Epithelial cell of esophagus (primary cell): ENCODE measurements at regions not wholly inside any gene's neighbourhood (a gene's known extent, or its start where the extent isn't known, plus 50 kb on each side); places are given as distances from the start of the nearest gene placed in this dataset.

Source experiments
- DNase-seq: peaks from one replicate; pipeline ENCODE4 v3.0.0; 2010; ENCODE audit warnings: low read depth
- H3K4me3 ChIP-seq: 2 replicates; pipeline ENCODE4 v1.5.1; 2011; ENCODE audit warnings: mild to moderate bottlenecking, low read length, control low read depth
- TF ChIP-seq, protein P1 (sequence below): IDR thresholded peaks from 2 replicates; pipeline ENCODE4 v1.5.1; 2011; ENCODE audit warnings: low read depth, mild to moderate bottlenecking, low read length, control low read depth, inconsistent platforms; ENCODE audit not compliant: insufficient read depth; ENCODE audit errors: missing control alignments

DNA sequence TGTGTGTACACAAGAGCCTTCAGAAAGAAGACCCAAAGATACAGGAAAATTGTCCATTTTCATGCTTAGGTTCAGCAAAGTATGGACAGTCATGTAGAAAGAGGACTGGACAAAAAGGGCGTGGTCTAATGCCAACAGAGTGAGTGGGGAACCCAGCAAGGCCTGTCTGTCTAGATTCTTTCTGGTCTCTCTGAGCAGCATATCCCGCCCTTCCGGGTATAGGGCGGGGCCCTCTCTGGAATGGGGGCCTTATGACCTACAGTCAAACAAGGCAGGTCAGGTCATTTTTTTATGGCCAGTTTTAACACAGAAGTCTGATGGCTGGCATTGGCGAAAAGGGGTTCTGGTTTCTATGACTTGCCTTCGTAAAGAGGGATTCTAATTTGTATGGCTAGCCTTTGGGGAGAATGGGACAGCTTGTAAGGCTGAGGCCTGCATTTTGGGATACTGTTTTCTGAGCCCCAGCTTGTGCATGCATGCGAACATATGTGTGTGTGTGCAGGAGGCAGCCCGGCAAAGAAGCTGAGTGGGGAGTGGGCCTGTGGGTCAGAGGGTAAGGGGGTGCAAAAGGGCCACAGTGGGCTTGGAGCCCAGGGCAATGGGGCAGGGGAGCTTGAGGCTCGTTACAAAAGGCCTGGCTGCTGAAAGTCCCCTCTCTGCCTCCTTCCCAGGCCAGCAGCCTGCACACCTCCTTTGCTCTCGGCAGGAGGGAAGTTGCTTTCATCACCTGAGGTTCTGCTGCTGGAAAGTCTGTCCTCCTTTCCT is 130.5 kb upstream of the B3GAT1 start:
- peak; percentile 32 for DNase-seq
- no peak overlapping the region for H3K4me3 ChIP-seq
- TF ChIP-seq, protein P1, sequence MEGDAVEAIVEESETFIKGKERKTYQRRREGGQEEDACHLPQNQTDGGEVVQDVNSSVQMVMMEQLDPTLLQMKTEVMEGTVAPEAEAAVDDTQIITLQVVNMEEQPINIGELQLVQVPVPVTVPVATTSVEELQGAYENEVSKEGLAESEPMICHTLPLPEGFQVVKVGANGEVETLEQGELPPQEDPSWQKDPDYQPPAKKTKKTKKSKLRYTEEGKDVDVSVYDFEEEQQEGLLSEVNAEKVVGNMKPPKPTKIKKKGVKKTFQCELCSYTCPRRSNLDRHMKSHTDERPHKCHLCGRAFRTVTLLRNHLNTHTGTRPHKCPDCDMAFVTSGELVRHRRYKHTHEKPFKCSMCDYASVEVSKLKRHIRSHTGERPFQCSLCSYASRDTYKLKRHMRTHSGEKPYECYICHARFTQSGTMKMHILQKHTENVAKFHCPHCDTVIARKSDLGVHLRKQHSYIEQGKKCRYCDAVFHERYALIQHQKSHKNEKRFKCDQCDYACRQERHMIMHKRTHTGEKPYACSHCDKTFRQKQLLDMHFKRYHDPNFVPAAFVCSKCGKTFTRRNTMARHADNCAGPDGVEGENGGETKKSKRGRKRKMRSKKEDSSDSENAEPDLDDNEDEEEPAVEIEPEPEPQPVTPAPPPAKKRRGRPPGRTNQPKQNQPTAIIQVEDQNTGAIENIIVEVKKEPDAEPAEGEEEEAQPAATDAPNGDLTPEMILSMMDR = no peak

DNA sequence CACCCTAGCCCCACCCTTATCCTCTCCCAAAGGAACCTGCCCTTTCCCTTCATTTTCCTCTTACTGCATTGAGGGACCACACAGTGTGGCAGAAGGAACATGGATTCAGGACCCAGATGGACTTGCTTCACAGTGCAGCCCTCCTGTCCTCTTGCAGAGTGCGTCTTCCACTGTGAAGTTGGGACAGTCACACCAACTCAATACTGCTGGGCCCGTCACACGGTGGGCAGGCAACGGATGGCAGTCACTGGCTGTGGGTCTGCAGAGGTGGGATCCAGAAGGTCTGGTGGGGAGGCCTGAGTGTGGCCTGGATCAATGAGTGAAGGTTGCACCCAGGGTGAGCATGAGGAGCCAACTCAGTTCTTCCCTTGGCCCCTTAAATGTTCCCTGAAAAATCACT is 129.9 kb upstream of the B3GAT1 start:
- no peak for DNase-seq
- TF ChIP-seq, protein P1 = no peak
- no peak overlapping the region for H3K4me3 ChIP-seq

DNA sequence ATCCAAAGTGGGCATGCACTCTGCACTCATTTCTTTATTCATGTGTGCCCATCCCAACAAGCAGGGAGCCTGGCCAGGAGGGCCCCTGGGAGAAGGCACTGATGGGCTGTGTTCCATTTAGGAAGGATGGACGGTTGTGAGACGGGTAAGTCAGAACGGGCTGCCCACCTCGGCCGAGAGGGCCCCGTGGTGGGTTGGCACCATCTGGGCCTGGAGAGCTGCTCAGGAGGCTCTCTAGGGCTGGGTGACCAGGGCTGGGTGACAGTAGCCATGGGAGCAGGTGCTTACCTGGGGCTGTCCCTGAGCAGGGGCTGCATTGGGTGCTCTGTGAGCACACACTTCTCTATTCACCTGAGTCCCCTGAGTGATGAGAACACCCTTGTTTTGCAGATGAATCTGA is 129.3 kb upstream of the B3GAT1 start:
- TF ChIP-seq, protein P1 = no peak
- no peak for DNase-seq
- H3K4me3 ChIP-seq = no peak overlapping the region

DNA sequence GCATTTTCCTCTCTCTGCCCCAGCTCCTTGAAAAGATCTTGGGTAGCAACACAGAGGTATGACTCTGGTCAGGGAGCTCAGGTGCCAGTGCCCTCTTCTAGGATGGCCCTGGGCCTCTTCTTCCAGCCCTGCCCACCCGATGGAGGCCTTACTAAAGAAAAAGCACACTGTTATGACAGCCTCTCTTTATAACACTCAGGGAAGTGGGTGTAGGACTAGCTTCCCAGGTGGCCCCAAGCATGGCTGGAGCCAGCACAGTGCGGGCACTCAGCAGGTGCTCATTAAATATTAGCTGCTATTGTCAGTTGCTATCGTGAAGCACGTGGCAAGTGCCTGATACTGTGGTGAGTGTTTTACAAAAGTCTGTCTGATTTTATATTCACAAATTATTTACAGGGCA is 127.2 kb upstream of the B3GAT1 start:
- TF ChIP-seq, protein P1 = no peak
- DNase-seq = no peak
- no peak overlapping the region for H3K4me3 ChIP-seq

DNA sequence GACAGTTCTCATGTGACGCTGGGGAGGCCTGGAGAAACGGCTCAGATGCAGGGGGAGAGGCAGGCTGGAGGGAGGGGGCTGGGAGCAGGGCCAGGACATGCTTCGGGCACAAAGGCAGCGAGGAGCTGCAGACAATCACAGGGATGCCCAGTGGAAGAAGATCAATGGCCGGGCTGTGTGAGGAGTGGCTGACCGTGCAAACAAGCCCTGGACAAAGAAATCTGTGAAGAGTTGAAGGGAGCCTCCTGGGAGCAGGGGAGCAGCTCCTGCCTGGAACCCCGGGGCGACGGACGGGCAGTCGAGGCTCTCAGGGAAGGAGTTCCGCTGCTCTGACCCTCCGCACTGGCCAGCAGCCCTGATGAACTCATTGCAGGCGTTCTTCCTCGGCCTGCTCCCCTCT is 126.7 kb upstream of the B3GAT1 start:
- TF ChIP-seq, protein P1 = no peak
- H3K4me3 ChIP-seq = no peak overlapping the region
- no peak for DNase-seq

DNA sequence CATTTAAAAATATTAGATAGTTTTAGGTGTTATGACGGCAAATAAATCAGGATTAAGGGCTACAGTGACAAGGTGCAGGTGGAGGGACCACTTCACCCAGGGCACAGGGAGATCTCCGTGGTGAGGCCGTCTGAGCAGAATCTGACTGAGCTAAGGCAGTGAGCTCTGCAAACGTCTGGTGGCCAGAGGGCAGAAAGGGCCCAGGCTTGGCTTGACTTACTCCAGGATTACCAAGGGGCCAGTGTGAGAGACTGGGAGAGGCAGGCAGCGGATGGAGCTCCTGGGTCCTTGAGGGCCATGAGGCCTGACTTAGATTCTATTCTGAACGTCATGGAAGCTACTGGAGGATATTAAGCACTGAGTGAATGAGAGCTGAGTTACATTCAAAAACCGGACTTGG is 125.9 kb upstream of the B3GAT1 start:
- no peak for DNase-seq
- H3K4me3 ChIP-seq = no peak overlapping the region
- TF ChIP-seq, protein P1 = no peak

DNA sequence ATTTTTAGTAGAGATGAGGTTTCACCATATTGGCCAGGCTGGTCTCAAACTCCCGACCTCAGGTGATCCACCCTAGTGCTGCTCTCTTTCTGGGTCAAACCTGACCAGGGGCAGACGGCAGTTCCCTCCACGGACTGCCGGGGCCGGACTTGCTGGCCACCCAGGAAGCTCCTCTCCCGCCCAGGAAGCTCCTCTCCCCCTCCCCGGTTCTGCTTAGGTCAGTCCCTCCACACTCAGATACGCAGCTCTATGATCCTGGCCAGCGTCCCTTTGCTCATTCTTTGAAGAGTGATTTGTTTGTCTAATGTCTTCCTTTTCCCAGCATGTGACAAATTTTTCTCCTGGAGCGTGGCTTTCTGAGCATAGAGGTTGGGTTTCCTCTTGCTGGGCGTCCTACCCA is 125.3 kb upstream of the B3GAT1 start:
- no peak overlapping the region for H3K4me3 ChIP-seq
- TF ChIP-seq, protein P1 = no peak
- no peak for DNase-seq
